ENCODE measurements at regions not wholly inside any gene's neighbourhood (a gene's known extent, or its start where the extent isn't known, plus 50 kb on each side); places are given as distances from the start of the nearest gene placed in this dataset.

GRCh38 chr1:90187323-90187585, 192.3 kb downstream of the ZNF326 start:
- no peak overlapping the region for H3K27ac Mint-ChIP-seq
- no peak overlapping the region for H3K4me3 Mint-ChIP-seq
- H3K36me3 Mint-ChIP-seq, result no peaks in the 10 kb centered on the region
- peaks cover 3% of the 10 kb centered on the region for H3K9me3 Mint-ChIP-seq
- H3K27me3 Mint-ChIP-seq, result no peaks in the 10 kb centered on the region
- no peaks in the 10 kb centered on the region for H3K4me1 Mint-ChIP-seq
- ATAC-seq, result no peak

- H3K27me3 Mint-ChIP-seq, result no peaks in the 10 kb centered on the region
- H3K4me3 Mint-ChIP-seq, result no peak overlapping the region
- H3K4me1 Mint-ChIP-seq, result no peaks in the 10 kb centered on the region
- ATAC-seq, result no peak
- H3K36me3 Mint-ChIP-seq, result no peaks in the 10 kb centered on the region
- no peak overlapping the region for H3K27ac Mint-ChIP-seq
- H3K9me3 Mint-ChIP-seq, result peaks cover 3% of the 10 kb centered on the region
These were observed 191.8 kb downstream of the ZNF326 start for GRCh38 chr1:90186506-90187322.

DNA sequence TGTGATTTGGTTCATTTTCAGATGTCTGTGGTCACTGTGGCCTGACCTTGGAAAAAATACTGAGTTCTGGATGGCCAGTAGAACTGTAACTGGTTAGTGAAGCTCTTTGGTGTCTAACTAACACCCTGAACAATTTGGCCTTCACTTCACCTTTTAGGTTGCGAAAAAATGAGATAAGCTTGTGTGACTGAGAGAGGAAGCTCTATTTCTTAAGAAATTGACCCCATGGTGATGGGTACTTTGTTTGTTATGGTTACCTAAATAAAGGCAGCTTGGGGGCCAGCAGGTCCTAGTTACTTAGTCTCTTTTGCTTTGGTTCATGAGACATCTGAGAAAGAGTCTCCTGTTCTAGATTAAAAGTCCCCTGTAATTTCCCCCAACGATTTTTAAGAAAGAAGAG, 181.6 kb downstream of the ZNF326 start:
- no peak for ATAC-seq
- Mint-ChIP-seq H3K4me3 (no peak overlapping the region), H3K27me3 (no peaks in the 10 kb centered on the region), H3K27ac (no peak overlapping the region), H3K4me1 (no peaks in the 10 kb centered on the region), H3K36me3 (no peaks in the 10 kb centered on the region), H3K9me3 (peaks cover 3% of the 10 kb centered on the region)

GRCh38 chr1:90175490-90176167, 180.7 kb downstream of the ZNF326 start:
- no peaks in the 10 kb centered on the region for H3K27me3 Mint-ChIP-seq
- no peak overlapping the region for H3K27ac Mint-ChIP-seq
- no peak for ATAC-seq
- no peaks in the 10 kb centered on the region for H3K4me1 Mint-ChIP-seq
- no peak overlapping the region for H3K4me3 Mint-ChIP-seq
- H3K36me3 Mint-ChIP-seq, result no peaks in the 10 kb centered on the region
- peaks cover 3% of the 10 kb centered on the region for H3K9me3 Mint-ChIP-seq

- H3K4me3 Mint-ChIP-seq, result no peak overlapping the region
- ATAC-seq, result no peak
- H3K27ac Mint-ChIP-seq, result no peak overlapping the region
- H3K36me3 Mint-ChIP-seq, result no peaks in the 10 kb centered on the region
- no peaks in the 10 kb centered on the region for H3K27me3 Mint-ChIP-seq
- peaks cover 5% of the 10 kb centered on the region for H3K9me3 Mint-ChIP-seq
- H3K4me1 Mint-ChIP-seq, result no peaks in the 10 kb centered on the region
These were observed 179.3 kb downstream of the ZNF326 start for GRCh38 chr1:90174246-90174645.

- Mint-ChIP-seq H3K27ac (no peak overlapping the region), H3K4me3 (no peak overlapping the region), H3K27me3 (peaks cover 11% of the 10 kb centered on the region), H3K36me3 (no peaks in the 10 kb centered on the region), H3K4me1 (no peaks in the 10 kb centered on the region), H3K9me3 (peaks cover 3% of the 10 kb centered on the region)
- ATAC-seq, result no peak
These were observed 167.3 kb downstream of the ZNF326 start for GRCh38 chr1:90162216-90162615.

DNA sequence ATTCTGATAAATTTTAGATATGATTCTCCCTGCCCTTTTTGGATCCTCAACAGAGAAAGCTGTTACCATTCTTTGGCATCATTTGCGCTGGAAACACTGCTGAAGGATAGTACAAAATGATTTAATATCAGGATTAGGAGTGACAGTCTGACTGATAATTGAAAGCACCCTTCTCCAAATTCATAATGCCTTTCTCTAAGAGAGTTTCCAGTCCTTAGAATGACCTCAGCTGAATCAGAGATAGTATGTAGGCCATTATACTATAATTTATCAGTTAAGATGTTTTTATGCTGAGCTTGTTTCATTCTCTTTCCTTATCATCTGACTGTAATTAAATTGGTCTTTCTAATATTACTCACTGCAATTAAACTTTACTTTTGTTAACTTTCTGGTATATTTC, 166.7 kb downstream of the ZNF326 start:
- no peak overlapping the region for H3K27ac Mint-ChIP-seq
- H3K36me3 Mint-ChIP-seq, result no peaks in the 10 kb centered on the region
- peaks cover 2% of the 10 kb centered on the region for H3K9me3 Mint-ChIP-seq
- no peak overlapping the region for H3K4me3 Mint-ChIP-seq
- H3K4me1 Mint-ChIP-seq, result no peaks in the 10 kb centered on the region
- ATAC-seq, result no peak
- H3K27me3 Mint-ChIP-seq, result peaks cover 11% of the 10 kb centered on the region

GRCh38 chr1:90155721-90156487, 161.0 kb downstream of the ZNF326 start:
- peaks cover 7% of the 10 kb centered on the region for H3K9me3 Mint-ChIP-seq
- no peaks in the 10 kb centered on the region for H3K27me3 Mint-ChIP-seq
- H3K27ac Mint-ChIP-seq, result no peak overlapping the region
- ATAC-seq, result no peak
- H3K4me1 Mint-ChIP-seq, result no peaks in the 10 kb centered on the region
- H3K4me3 Mint-ChIP-seq, result no peak overlapping the region
- no peaks in the 10 kb centered on the region for H3K36me3 Mint-ChIP-seq

DNA sequence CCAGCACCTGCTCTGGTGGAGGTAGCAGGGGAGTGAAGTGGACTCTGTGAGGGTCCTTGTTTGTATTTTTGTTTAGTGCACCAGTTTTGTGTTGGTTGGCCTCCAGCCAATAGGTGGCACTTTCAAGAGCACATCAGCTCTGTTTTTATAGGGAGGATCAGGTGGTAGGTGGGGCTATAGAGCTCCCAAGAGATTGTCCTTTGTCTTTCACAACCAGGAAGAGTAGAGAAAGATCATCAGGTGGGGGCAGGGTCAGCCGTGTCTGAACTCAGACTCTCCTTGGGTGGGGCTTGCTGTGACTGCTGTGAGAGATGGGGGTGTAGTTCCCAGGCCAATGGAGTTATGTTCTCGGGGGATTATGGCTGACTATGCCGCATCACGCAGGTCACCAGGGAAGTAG, 159.8 kb downstream of the ZNF326 start:
- ATAC-seq, result no peak
- Mint-ChIP-seq H3K4me1 (no peaks in the 10 kb centered on the region), H3K27me3 (no peaks in the 10 kb centered on the region), H3K4me3 (no peak overlapping the region), H3K27ac (no peak overlapping the region), H3K36me3 (no peaks in the 10 kb centered on the region), H3K9me3 (peaks cover 7% of the 10 kb centered on the region)

DNA sequence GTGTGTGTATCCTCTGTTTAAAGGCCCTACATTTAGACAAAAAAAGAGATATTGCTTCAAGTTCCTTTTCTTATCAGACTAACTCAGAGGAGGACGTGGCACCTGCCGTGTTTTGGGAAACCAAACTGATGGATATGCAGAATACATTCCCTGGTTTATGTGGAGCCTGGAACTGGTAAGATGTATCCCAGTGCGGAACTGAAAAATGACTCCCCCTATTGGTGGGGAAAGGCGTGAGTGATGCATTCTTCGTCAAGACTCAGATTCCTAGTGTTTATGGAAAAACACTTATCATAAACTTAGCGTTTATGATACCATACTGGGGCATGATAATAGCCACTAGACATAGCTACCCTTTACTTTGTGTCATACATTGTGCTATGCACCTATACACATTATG, 154.2 kb downstream of the ZNF326 start:
- Mint-ChIP-seq H3K36me3 (no peaks in the 10 kb centered on the region), H3K27ac (no peak overlapping the region), H3K27me3 (no peaks in the 10 kb centered on the region), H3K9me3 (peaks cover 7% of the 10 kb centered on the region), H3K4me1 (no peaks in the 10 kb centered on the region), H3K4me3 (no peak overlapping the region)
- no peak for ATAC-seq

DNA sequence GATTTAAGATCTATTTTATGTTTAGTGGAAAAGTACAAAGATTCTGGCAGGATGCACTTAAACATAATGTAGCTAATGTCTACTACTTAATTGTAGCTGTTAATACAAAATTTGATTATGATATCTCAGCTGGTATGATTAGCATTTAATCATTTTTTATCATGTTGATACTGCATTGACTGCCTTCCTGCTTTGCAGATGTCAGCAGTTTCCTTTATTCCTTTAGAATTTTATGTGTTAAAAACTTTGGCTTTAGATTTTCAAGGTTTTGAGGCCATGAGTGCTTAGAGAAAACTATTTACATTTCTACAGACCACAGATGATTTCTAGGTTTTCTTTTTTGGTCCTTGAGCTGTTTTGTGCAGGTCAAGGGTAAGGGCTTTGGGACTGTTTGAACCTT, 152.2 kb downstream of the ZNF326 start:
- Mint-ChIP-seq H3K4me3 (no peak overlapping the region), H3K27me3 (no peaks in the 10 kb centered on the region), H3K27ac (no peak overlapping the region), H3K4me1 (no peaks in the 10 kb centered on the region), H3K9me3 (peaks cover 5% of the 10 kb centered on the region), H3K36me3 (no peaks in the 10 kb centered on the region)
- no peak for ATAC-seq

DNA sequence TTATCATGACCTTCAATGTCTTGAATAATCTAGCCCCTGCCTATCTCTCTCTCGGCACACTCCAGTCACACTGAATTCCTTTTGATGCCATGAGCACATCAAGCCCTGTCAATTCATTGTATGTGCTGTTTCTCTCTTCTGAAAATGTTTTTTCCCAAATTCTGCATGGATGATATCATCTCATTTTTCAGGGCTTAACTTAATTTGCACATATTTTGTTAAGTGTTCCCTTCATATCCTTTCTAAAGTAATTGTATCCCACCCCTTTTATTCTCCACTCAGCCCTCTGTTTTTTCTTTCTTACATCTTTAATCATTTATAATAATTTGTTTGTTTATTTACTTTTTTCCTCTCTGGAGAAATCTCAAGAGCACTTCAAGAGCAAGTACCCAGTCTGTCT, 149.9 kb downstream of the ZNF326 start:
- Mint-ChIP-seq H3K9me3 (peaks cover 13% of the 10 kb centered on the region), H3K36me3 (no peaks in the 10 kb centered on the region), H3K4me1 (no peaks in the 10 kb centered on the region), H3K27me3 (no peaks in the 10 kb centered on the region), H3K4me3 (no peak overlapping the region), H3K27ac (no peak overlapping the region)
- no peak for ATAC-seq

- Mint-ChIP-seq H3K27ac (no peak overlapping the region), H3K27me3 (no peaks in the 10 kb centered on the region), H3K4me3 (no peak overlapping the region), H3K36me3 (no peaks in the 10 kb centered on the region), H3K4me1 (no peaks in the 10 kb centered on the region), H3K9me3 (peaks cover 14% of the 10 kb centered on the region)
- ATAC-seq, result no peak
These were observed 148.7 kb downstream of the ZNF326 start for GRCh38 chr1:90143591-90143990.

DNA sequence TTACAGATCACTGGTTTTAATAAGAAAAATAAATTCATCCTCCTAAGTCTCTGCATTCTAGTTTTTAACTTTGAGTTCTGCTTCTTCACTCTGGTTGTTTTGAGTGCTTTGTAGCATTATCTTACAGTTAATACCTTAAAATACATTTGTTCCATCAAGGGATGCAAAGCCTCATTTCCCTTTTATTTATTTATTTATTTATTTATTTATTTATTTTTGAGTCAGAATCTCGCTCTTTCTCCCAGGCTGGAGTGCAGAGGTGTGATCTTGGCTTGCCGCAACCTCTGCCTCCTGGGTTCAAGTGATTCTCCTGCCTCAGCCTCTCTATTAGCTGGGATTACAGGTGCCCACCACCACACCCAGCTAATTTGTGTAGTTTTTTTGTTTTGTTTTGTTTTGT, 147.8 kb downstream of the ZNF326 start:
- Mint-ChIP-seq H3K27ac (no peak overlapping the region), H3K4me3 (no peak overlapping the region), H3K4me1 (no peaks in the 10 kb centered on the region), H3K9me3 (peaks cover 19% of the 10 kb centered on the region), H3K36me3 (no peaks in the 10 kb centered on the region), H3K27me3 (no peaks in the 10 kb centered on the region)
- ATAC-seq, result no peak

DNA sequence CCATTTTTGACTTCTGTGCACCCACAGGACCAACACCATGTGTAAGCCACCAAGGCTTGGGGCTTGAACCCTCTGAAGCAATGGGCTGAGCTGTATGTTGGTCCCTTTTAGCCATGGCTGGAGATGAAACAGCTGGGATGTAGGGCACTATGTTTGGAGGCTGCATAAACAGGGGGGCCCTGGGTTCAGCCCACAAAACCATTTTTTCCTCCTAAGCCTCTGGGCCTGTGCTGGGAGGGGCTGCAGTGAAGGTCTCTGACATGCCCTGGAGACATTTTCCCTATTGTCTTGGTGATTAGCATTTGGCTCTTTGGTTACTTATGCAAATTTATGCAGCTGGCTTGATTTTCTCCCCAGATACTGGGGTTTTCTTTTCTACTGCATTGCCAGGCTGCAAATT, 144.9 kb downstream of the ZNF326 start:
- Mint-ChIP-seq H3K9me3 (peaks cover 19% of the 10 kb centered on the region), H3K36me3 (no peaks in the 10 kb centered on the region), H3K27ac (no peak overlapping the region), H3K27me3 (peaks cover 9% of the 10 kb centered on the region), H3K4me3 (no peak overlapping the region), H3K4me1 (no peaks in the 10 kb centered on the region)
- no peak for ATAC-seq

DNA sequence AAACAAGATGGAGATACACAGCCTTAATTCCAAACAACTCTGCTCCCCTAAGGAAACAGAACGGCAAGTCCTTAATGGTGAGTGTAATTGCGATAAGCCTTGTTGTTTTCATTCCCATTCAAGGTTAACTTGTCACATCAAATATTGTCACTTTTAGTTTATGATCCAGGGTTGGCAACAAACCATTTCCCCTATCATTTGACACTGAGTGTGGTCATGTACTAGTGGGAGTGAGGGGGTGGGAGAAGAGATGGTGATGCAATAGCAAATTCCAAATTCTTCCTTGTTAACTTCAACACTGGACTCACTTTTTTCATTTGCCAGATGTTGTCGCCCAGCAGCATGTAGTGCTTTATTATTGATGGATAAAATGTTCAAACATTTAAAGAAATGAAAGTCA, 140.4 kb downstream of the ZNF326 start:
- H3K9me3 Mint-ChIP-seq, result peaks cover 9% of the 10 kb centered on the region
- H3K36me3 Mint-ChIP-seq, result no peaks in the 10 kb centered on the region
- H3K4me3 Mint-ChIP-seq, result no peak overlapping the region
- H3K4me1 Mint-ChIP-seq, result no peaks in the 10 kb centered on the region
- no peak overlapping the region for H3K27ac Mint-ChIP-seq
- H3K27me3 Mint-ChIP-seq, result peaks cover 26% of the 10 kb centered on the region
- ATAC-seq, result no peak

All from stimulated activated memory B cell treated with anti-CD40 and anti-IgM and Interleukin-4, amounts not matched to agents 10 μg/mL and 1 μg/mL and 100 μg/mL, for 72 hours (primary cell).